ENCODE measurements at regions not wholly inside any gene's neighbourhood (a gene's known extent, or its start where the extent isn't known, plus 50 kb on each side); places are given as distances from the start of the nearest gene placed in this dataset.

DNA sequence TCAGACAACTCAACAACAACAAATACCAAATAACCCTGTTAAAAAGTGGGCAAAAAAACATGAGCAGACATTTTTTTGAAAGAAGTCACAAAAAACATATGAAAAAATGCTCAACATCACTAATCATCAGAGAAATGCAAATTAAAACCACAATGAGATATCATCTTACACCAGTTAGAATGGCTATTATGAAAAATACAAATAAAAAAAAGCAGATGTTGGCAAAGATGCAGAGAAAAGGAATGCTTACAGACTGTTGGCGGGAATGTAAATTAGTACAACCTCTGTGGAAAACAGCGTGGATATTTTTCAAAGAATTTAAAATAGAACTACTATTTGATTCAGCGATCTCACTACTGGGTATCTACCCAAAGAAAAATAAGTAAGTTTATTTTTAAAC, 114.0 kb downstream of the SLC38A4 start:
- H3K27ac Mint-ChIP-seq: no peak overlapping the region
- TF ChIP-seq, protein P1, sequence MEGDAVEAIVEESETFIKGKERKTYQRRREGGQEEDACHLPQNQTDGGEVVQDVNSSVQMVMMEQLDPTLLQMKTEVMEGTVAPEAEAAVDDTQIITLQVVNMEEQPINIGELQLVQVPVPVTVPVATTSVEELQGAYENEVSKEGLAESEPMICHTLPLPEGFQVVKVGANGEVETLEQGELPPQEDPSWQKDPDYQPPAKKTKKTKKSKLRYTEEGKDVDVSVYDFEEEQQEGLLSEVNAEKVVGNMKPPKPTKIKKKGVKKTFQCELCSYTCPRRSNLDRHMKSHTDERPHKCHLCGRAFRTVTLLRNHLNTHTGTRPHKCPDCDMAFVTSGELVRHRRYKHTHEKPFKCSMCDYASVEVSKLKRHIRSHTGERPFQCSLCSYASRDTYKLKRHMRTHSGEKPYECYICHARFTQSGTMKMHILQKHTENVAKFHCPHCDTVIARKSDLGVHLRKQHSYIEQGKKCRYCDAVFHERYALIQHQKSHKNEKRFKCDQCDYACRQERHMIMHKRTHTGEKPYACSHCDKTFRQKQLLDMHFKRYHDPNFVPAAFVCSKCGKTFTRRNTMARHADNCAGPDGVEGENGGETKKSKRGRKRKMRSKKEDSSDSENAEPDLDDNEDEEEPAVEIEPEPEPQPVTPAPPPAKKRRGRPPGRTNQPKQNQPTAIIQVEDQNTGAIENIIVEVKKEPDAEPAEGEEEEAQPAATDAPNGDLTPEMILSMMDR (IDR thresholded peaks at IDR 0.05; ENCODE audit: unreplicated experiment): no peak
- no peak for DNase-seq (ENCODE audit: low spot score, unreplicated experiment)
- no peak overlapping the region for H3K4me3 Mint-ChIP-seq (ENCODE audit: low read depth)
- H3K27me3 Mint-ChIP-seq: no peaks in the 10 kb centered on the region
- H3K9me3 Mint-ChIP-seq (ENCODE audit: low read depth): peaks cover 11% of the 10 kb centered on the region
- no peaks in the 10 kb centered on the region for H3K36me3 Mint-ChIP-seq (ENCODE audit: insufficient read depth)
- no peaks in the 10 kb centered on the region for H3K4me1 Mint-ChIP-seq (ENCODE audit: low read depth)

DNA sequence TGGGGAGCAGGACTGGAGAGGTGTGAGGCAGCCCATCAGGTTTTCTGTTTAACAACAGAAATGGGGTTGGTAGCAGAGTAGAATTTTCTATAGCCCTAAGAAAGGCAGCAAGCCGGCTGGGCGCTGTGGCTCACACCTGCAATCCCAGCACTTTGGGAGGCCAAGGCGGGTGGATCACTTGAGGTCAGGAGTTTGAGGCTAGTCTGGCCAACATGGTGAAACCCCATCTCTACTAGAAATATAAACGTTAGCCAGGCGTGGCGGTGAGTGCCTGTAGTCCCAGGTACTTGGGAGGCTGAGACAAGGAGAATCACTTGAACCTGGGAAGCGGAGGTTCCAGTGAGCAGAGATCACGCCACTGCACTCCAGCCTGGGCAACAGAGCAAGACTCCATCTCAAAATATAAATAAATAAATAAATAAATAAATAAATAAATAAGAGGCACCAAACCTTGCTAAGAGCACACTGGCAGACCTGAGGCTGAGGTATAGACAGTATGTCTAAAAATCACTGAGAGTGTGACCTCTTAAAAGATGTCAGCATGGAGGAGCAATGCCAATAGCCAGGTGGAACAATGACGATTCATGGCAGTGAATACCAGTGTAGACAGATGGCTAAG, 115.6 kb downstream of the SLC38A4 start:
- Mint-ChIP-seq H3K4me1 (ENCODE audit: low read depth) (no peaks in the 10 kb centered on the region), H3K27me3 (no peaks in the 10 kb centered on the region), H3K9me3 (ENCODE audit: low read depth) (peaks cover 3% of the 10 kb centered on the region), H3K36me3 (ENCODE audit: insufficient read depth) (no peaks in the 10 kb centered on the region), H3K4me3 (ENCODE audit: low read depth) (no peak overlapping the region), H3K27ac (no peak overlapping the region)
- no peak for DNase-seq (ENCODE audit: low spot score, unreplicated experiment)
- TF ChIP-seq, protein P1 (IDR thresholded peaks at IDR 0.05; ENCODE audit: unreplicated experiment): no peak

DNA sequence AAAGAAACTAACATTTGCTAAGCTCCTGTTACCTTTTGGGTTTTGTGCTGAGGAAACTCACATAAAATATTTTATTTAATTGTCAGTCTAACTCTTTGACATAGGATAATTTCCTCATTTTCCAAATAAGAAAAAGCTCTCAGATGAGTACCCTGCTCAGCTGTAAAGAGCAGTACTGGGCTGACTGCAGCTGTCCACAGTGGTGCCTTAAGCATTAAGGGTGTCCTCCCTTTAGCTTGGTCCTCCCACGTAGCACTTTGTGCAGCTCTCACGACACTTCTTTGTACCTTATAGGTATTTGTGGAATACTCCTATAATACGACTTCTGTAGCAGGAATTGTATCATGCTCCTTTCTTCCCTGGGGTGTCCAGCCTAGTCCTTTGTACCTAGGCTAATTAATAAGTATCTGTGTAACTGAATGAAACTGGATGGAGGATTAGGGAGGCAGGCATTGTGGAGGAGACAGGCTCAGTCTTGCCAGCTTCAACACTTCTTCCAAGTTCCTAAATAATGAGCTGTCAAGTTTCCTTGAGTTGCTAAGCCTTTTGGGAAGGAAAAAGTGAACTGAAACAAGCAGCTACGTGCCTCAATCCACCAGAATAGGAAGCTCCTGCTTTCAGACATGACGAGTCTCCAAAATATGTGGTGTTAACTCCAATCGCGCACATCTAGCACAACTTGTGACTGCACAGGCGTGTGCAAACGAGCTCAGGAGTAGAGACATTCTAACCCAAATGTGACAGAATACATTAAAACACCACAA, 123.0 kb downstream of the SLC38A4 start:
- Mint-ChIP-seq H3K4me3 (ENCODE audit: low read depth) (no peak overlapping the region), H3K27ac (no peak overlapping the region), H3K4me1 (ENCODE audit: low read depth) (peaks cover 3% of the 10 kb centered on the region), H3K9me3 (ENCODE audit: low read depth) (peaks cover 6% of the 10 kb centered on the region), H3K27me3 (no peaks in the 10 kb centered on the region), H3K36me3 (ENCODE audit: insufficient read depth) (no peaks in the 10 kb centered on the region)
- TF ChIP-seq, protein P1 (IDR thresholded peaks at IDR 0.05; ENCODE audit: unreplicated experiment): no peak
- DNase-seq (ENCODE audit: low spot score, unreplicated experiment): no peak

DNA sequence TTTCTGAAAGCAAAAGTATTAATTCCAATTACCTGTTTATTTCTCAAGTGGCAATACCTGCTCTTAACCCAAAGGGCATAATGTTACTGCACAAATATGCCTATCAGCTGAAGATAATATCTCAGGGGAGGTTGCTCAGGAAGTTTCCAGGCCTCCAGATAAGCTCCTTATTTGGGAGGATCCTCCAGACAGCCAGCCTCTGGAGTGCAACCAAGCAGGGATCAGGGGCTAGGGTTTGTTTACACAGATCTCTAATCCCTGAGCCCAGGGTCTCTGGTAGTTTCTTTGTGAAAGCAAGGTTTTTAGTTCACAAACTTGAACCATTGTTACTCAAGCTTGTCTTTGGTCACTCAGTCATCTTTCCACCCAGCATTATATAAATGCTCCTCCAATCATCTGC, 124.4 kb downstream of the SLC38A4 start:
- Mint-ChIP-seq H3K27ac (no peak overlapping the region), H3K27me3 (no peaks in the 10 kb centered on the region), H3K36me3 (ENCODE audit: insufficient read depth) (no peaks in the 10 kb centered on the region), H3K9me3 (ENCODE audit: low read depth) (peaks cover 7% of the 10 kb centered on the region), H3K4me3 (ENCODE audit: low read depth) (no peak overlapping the region), H3K4me1 (ENCODE audit: low read depth) (peaks cover 3% of the 10 kb centered on the region)
- DNase-seq (ENCODE audit: low spot score, unreplicated experiment): no peak
- TF ChIP-seq, protein P1 (IDR thresholded peaks at IDR 0.05; ENCODE audit: unreplicated experiment): no peak

DNA sequence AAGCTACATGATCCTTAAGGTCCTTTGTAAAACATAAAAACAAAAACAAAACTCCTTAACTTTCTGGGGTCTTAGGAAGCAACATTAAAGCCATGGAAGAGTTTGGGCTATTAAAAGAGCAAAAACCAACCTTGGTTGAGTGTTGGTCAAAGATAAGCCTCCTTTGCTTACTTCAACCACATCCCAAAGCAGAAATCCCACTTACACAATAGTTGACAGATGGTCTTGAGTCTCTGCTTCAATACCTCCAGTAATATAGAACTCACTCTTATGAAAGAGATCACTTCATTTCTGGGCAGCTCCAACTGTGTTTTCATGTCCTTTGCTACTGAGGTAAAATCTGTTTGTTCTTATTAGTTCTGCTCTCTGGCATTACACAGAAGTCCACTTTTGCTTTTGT, 125.8 kb downstream of the SLC38A4 start:
- DNase-seq (ENCODE audit: low spot score, unreplicated experiment): no peak
- H3K9me3 Mint-ChIP-seq (ENCODE audit: low read depth): peaks cover 7% of the 10 kb centered on the region
- no peaks in the 10 kb centered on the region for H3K27me3 Mint-ChIP-seq
- H3K4me1 Mint-ChIP-seq (ENCODE audit: low read depth): peaks cover 3% of the 10 kb centered on the region
- TF ChIP-seq, protein P1 (IDR thresholded peaks at IDR 0.05; ENCODE audit: unreplicated experiment): no peak
- no peak overlapping the region for H3K27ac Mint-ChIP-seq
- H3K4me3 Mint-ChIP-seq (ENCODE audit: low read depth): no peak overlapping the region
- H3K36me3 Mint-ChIP-seq (ENCODE audit: insufficient read depth): no peaks in the 10 kb centered on the region

Measured in progenitor cell of endocrine pancreas (in vitro differentiated cells).